NCI-H1930 (cell line): ENCODE measurements at regions not wholly inside any gene's neighbourhood (a gene's known extent, or its start where the extent isn't known, plus 50 kb on each side); places are given as distances from the start of the nearest gene placed in this dataset.

Experiments
- DNase-seq, 2 experiments: peaks; one replicate each; lab custom pipeline; 2025; lab: John Stamatoyannopoulos, UW

DNA sequence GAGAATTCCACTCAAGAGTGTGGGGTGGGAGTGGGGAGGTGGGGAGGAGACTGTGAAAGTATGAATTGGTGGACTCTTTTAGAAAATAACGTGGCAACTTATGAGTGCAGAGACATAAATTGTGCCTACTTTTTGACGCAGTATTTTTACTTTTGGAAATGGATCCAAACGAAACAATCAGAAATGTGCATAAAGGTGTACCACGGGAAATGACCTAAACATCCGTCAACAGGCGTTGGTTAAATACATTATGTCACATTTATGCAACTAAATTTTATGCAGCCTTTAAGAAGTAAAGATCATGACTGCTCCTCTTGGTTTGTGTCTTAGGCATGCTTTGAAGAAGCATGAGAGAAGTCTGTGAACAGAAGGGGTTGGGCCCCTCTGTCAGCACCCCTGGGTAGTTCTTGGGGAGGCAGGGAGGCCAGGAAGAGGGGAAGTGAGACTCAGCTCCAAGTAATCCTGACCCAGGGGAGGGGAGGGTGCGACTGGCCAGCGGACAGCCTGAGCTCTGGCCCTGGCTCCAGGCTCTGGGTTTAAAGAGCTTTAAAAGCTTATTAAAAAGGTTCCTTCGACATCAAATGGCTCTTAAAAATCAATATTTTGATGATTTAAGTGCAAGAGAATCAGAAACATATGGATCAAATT is 126.4 kb upstream of the HAAO start:
- no peak for DNase-seq

DNA sequence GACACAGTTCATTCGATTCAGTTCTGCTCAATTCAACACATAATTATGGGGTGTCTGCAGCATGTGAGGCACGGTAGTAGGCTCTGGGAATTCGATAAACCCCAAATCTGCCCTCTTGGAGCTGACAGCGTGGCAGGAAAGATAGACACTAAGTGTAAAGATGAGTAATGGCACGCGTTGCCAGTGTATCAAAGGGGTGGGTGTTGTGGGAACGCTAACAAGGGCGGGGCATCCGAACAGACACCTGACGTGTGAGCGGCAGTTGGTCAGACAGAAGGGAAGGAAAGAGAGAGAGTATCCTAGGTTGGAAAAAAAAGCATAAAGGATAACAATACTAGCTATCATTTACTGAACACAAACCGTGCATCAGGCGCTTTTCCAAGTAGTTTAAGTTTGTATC is 125.7 kb upstream of the HAAO start:
- DNase-seq, result no peak

DNA sequence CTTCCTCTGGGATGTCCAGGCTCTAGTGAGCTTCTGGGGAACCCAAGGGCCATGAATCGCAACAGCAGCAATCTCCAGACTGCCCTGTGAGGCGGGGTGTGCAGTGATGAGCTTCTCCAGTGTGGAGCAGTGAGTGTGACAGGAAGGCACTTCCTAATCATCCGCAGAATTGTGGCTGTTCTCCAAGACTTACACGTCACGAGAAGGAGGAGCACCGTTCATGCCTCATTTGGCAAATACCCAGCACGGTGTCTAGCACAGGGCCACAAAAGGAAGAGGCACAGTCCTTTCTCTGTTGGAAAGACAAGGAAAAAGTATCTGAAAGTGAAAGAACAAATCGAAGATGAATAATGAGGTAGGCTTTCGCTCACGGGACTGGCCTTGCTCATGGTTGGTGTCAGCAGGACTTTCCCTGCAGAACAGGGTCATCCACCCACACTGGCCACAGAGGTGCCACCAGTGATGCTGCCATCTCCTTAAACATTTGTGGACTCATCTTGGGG is 125.1 kb upstream of the HAAO start:
- DNase-seq, result no peak

DNA sequence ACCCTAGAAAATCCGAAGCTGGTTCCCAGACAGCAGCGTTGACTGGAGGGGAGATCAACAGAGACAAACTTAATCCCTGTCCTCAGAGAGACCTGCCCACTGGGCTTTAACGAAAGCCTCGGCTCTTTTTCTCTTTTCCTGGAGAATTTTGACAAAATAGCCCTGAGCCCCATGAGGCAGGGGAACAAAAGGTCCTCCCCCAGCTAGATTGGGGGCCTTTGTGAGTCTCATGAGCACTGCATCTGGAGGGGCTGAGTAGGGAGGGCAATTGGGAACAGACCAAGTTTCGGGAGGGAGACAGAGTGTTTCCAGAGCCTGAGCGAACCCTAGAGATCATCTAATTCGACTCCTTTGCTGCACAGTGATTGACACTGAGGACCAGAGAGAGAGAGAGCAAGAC is 123.9 kb upstream of the HAAO start:
- no peak for DNase-seq

DNA sequence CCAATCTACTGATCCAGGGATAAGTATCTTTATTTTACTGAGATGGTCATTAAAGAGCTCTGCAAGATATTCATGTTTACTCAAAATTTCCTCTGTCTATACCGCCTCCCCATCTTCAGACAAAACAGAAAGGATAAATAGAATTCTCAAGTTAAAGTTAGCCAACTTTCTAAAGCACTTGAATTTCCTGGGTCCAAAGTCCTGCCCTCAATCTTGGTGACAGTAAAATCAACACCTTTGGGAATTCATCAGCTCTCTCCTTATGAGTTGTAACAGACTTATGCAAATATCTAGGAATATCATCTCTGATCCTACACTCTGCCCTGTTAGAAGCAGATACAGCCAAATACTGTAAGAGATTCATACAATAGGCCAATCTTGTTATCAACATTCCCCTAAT is 122.5 kb upstream of the HAAO start:
- no peak for DNase-seq

DNA sequence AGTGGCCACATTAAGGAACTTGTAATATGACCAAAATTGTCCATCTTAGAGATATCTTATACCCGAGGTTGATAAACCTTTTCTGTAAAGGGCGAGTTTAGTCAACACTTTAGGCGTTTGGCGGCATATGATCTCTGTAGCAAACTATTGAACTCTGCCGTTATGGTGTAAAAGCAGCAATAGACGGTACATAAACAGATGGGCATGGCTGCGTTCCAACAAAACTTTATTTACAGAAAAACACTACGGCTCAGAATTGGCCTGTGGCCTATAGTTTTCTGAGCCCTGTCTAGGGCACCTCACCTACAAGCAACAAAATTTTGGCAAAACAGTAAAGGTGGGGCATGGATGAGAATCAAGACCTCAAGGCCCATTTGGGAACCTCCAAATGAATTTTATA is 121.9 kb upstream of the HAAO start:
- DNase-seq, result no peak

DNA sequence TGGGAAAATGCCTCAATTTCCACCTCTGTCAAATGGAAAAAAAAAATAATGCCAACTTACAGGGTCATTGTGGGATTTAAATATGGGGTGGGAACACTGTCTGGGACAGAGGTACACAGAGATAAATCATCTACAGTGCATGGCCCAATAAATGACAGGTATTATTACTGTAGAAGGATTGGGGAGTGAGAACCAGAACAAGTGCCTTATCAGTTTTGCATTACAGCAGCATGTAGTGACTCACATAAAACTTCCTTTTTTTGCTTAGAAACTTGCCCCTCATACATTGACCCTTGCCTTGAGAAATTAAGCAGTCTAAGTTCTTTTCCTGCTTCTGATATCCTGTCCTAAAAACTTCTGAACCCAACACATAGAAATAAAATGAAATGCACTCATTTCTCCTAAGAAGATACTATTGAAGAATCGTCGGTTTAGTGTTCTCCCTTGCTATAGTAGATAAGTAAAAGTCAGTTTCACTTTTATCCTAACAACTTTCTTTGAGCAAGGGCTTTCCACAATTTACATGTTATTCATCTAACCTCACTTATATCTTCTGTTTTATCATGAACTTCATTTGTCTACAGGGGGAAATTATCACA is 121.0 kb upstream of the HAAO start:
- DNase-seq, result no peak

DNA sequence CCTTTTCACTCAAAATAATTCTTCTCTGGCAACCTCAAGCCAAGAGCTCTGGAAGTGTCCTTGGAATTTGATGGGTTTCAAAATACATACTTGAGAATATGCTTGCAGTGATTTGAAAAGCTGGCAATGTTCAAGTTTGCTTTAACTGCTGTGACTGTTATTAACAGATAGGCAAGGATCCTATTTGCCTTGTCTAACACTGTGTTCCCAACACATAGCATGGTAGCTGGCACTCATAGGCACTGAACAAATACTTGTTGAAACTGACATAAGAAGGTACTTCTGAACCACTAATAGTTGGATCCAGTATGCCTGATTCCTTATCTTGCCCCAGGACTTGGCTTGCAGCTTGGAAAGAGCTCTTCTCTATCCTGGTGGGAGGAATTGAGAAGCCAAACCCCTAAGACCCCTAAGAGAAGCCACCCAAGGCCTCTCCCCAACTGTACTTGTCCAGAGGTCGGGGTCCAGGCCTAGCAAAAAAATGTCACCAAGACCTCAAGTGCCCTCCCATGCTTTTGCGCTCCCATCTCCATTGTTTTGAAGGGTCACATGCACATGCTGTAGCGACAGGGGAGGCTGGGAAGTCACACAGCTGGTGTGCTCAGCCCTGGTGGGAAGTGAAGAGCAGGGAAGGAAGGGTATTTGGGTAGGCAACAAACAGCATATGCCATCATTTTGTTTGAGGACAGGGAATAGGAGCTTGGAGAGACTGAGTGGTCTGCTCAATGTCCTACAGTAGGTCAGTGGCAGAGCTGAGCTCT is 118.4 kb upstream of the HAAO start:
- DNase-seq, result no peak

DNA sequence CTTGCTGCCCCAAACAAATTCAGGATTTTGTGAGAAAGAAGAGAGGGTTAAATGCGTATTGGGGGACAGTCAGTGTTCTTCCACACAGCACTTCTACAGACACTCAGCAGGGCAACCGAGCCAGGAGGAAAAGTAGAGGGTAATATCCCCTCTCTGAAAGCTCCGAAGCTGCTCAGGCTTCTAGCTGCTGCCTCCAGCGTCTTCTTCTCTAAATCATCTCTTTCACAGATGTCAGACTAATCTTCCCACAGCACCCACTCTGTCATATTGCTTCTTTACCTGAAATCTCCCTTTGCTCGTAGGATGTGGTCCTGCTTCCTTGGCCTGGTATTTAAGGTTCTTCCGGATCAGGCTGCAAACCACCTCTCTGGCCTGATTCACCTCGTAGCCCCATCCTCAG is 117.6 kb upstream of the HAAO start:
- DNase-seq, result no peak

DNA sequence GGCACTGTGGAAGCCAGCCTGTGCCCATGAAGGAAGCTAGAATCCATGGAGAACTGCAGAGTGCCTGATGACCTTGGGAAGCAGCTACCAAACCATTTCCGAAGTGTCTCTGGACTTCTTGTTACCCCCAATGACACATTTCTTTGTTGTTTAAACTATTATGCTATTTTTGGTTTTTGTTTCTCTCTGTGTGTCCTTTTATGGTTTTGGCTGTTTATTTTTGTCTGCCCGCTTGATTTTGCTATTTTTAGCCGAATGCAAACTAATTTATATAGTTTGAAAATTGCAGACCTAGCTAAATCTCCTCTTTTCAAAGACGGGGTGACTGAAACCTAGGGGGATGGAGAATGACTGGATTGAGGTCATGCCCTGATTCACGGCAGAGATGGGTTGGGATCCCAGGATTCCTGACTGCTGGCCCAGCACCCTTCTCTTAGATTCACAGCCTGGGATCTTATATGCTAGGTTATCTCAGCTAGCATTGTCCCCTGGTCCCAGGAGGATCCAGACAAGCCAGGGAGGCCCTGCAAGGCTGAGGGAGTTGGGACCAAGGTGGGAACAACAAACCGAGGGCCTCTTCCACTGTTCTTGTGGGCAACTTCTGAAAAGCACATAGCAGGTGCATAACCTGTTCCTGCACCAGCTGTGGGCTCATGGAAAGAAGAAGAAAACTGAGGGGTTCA is 116.3 kb upstream of the HAAO start:
- no peak for DNase-seq

DNA sequence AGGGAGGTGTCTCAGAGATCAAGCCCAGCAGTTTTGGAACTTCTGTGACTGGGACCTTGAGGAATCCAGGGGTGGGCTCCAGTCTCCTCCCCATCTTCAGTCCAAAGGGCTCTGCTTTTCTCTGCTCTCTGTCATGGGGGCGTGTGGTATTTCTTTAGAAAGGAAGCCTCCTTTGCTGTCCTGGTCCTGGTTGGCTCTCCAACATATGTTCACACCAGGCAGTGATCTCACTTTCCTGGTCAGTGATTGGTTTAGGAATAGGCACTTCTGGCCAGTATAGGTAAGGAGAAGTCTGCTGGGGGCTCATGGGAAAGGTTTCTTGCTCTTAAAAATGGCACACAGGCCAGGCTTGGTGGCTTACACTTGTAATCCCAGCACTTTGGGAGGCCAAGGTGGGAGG is 115.5 kb upstream of the HAAO start:
- no peak for DNase-seq

DNA sequence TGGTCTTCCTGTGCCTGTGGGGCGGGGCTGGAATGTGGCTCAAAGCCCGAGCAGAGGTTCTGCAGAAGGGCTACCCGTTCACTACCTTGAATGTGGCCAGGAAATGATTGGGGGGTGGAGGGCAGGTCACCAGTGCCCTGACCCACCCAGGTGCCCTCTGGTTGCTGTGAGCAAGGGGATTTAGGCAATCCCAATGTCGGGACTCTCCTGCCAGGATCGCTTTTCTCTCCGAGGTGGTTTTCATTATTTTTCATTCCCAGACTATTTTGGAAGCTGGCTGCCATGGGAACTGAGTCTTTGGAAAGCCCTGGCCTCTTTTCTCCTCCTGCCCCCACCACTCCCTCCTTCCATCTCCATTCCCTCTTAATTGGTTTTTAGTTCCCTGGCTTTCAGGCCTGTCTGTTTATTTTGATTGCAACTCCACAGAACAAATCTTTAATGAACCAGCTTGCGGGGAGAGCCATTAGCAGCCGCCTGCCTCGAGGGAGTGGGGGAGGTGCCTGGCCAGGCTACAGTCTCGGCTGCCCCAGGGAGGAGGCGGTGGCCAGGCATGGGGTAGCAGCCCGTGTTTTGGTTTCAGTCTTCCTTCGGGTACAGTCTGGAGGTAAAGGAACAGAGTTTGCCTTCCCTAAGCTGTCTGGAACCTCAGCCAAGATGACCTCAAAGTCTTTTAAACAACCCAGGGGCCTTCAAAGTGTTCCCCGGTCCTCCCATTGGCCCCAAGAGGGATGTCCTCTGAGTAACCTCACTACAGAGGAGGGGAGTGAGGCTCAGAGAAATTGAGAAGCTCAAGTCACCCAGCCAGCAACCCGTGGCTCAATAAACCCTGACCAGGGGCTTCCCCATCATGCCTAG is 114.4 kb upstream of the HAAO start:
- DNase-seq, result no peak

DNA sequence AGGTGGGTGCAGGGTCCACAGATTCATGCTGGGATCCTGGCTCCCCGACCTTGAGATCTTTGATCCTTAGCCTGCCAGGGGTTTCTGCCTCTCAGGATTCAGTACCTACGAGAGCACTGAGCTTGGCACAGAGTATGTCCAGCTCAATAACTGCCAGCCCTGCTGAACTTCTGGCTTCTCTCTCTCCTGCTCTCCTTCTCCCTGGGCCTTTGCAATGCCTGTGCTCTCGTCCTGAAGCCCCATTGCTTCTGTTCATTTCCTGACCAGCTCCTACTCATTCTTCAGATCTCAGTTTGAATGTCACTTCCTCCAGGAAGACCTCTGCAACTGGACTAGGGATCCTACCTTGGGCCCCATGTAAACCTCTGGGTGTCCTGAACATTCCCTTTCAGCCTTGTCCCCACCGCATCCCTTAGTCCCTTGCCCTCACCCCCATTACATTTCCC is 113.8 kb upstream of the HAAO start:
- DNase-seq, result no peak

DNA sequence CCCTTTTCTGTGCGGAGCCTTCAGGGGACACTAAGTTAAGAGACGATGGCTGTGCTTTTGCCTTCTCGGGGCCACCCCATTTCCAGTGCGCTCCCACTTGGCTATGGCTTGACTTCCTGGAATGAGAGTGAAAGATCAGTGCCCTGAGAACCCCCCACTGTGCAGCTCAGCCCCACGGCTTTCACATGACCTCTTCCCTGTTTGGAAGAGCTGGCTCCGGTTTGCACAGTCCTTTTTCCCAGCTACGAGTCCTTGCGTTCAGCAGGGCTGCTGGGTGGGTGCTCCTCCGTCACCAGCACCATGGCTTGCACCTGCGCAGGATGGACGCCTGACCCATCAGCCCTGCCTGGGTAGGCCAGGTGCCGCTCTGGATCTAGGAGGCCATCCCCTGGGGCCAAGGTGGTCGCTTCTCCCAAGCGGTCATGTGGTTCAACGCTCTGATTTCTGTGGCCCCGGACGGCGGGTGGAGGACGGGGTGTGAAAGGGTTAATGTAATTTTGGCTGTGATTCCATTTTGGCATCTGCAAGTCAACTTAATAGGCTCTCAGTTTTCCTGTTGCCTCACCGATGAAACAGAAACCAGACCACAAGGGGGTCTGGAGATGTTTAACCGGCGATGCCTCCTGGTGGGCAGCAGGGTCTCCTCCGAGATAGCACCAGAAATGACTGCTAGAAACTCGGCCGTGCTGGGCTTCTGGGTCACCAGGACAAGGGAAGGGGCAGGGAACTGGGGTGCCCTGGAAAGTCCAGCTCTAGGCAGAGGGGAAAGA is 113.1 kb upstream of the HAAO start:
- no peak for DNase-seq

DNA sequence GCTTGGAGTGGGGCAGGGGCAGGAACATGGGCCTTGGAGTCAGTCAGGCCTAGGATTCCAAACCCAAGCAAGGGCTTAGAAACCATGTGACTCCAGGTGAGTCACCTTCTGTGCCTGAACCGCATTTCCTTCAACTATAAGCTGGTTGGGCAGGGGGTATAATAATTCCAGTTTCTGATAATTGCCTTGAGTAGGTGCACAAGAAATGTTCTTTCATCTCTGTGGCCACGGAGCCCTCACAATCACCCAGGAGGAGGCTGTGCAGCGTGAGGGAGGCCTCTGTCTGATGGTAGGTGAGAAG is 112.1 kb upstream of the HAAO start:
- DNase-seq, result no peak

DNA sequence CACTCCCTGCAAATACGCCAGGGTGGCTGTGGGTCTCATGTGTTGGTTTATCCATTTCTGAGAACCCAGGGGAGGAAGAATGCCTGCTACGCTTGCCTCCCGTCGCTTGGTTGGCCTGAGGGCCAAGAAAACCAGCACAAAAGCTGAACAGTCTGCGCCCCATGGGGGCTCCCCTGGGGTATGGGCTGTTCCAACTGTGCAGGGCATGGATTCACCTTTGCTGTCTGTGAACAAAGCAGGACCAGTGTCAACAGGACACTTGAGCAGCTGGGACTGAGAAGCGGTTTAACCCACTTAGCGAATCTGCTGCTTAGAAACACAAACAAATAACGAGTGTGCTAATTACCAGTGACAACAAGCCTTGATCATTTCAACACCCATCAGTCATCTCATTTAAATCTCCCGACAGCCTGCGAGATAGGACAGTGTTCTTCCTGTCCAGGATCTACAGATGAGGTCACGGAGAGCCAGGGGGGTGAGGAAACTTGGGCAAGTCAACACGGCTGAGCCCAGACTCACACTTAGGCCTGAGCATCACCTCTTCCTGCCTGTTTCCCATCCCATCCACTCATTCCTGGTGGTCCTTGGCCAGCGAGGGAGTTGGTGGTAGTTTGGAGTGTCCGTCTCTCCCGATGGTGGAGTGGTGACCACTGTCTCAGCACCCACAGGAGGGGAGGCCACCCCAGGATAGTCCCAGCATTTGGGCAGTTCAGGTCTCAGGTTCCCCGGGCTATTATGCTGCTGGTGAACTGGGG is 111.6 kb upstream of the HAAO start:
- no peak for DNase-seq

DNA sequence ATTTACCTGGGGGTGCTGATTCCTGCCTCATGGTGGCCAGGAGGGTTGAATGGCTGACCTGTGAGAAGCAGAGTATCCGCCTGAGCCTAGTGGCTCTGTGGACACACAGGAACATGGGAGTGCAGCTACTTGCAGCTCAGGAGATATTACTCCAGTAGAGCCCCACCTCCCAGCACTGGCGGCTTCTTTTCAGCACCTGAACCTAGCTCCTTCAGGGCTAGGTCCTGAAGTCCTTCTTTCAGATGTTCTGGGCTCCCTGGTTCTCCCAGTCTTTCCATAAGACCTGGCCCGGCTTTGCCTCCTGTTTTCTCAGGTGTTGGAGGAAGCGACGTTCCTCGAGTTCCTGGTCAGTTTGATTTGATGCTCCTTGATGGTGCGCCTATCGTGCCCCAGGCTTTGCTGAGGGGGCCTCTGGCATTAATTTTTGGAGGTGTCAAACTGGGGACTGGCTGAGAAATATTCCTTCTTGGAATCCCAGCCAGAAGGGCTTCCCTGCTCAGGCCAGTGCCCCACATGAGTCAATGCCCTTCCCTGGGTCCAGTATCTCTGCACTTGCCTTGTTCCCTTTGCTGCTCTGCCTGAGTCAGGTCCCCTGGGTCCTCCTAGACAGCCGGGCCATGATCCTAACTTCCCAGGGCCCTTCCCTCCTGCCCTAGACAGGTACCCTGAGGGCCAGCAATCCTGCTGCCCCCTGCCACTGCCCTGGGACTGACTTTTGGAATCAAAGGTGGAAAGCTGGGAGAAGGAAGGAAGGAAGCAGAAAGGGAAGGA is 110.7 kb upstream of the HAAO start:
- no peak for DNase-seq

DNA sequence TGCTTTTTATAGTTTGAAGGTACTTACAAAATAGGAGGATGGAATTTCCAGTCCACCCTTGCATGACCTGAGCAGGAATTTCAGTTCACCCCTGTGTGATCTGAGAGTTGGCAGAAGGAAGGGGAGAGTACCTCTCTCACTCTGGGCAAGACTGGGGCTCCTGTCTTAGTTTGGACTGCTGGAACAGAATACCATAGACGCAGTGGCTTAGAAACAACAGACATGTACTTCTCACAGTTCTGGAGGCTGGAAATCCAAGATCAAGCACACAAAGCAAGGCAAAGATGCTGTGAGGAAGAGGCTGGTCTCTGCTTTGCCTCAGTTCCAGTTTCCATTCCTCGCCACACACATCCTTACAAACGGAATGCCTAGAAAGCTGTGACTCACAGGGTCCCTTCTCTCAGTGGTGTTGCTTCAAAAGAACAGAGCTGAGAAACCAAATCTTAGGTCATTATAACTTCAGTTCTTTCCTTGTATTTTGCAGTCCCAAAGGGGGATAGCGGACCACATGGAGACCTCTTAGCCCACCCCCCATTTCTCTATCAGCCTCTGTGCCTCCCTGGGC is 108.8 kb upstream of the HAAO start:
- no peak for DNase-seq

DNA sequence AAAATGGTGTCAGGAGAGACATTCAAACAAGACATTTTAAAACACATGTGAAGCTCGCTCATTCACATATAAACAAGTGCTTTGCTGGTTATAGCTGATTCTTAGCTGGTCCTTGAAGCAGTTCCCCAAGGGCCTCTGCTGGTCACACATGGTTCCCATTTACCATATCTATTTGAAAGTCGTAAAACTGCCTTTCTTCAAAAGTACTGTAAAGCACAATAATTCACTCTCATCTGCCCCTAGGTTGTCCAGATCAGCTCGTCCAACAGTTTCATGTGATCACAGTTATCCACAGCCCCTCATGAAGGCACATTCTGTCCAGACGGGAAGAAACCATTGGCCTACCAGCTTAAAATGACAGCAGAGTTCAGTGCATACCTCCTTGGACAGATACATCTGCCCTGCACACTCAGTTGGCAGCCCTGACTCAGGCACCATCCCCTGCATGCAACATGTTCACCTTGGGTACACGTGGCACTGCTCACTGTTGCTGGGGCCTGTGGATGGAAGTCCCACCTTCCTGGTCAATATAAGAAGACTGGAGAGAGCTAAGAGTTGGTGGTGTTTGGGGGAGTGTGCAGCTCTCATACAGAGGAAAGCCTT is 108.0 kb upstream of the HAAO start:
- DNase-seq, result no peak
